Naive thymus-derived CD8-positive, alpha-beta T cell (primary cell): ENCODE measurements at regions not wholly inside any gene's neighbourhood (a gene's known extent, or its start where the extent isn't known, plus 50 kb on each side); places are given as distances from the start of the nearest gene placed in this dataset.
"Not testable (repeated sequence)": the region's sequence is repeated elsewhere in the genome, so short reads cannot be mapped to it uniquely, and the experiment has no call there.

Source experiments
- ATAC-seq, 2 donors: fragments of 150-1000 bp; cut with Tn5 transposase in 1 of 2; sonication (Bioruptor Pico), chemical (Tn5 transposase) in 1 of 2; 1 replicate in 1 of 2; 2 replicates in 1 of 2; pipeline ENCODE4 v1.10.0; 2021; ENCODE audit warnings: mild to moderate bottlenecking in 2 of 2, moderate library complexity in 2 of 2
- POLR2A ChIA-PET: fragments of 350-600 bp; sonication (Branson Sonifier 250); formaldehyde crosslinking; loops from one replicate; lab custom pipeline; 2021; ENCODE audit warnings: antibody characterized with exemption; lab: Charles Lee
- DNase-seq, 10 donors: peaks; one replicate each; pipeline versions ENCODE4 v3.0.0 to v3.0.0-alpha.2; 2020 to 2022
- H3K27ac Mint-ChIP-seq, 10 donors: one replicate each; pipeline ENCODE4 v1.8.0; 2020 to 2022; ENCODE audit warnings: mild to moderate bottlenecking in 10 of 10, mixed read lengths in 10 of 10, moderate library complexity in 4 of 10, inconsistent platforms in 1 of 10
- H3K27me3 Mint-ChIP-seq, 5 donors: one replicate each; pipeline ENCODE4 v1.8.0; 2021 to 2022; ENCODE audit warnings: mixed read lengths in 5 of 5
- H3K36me3 Mint-ChIP-seq, 3 donors: one replicate each; pipeline ENCODE4 v1.8.0; 2020 to 2022; ENCODE audit warnings: mixed read lengths in 3 of 3, mild to moderate bottlenecking in 2 of 3, inconsistent platforms in 1 of 3
- H3K4me1 Mint-ChIP-seq, 4 donors: one replicate each; pipeline ENCODE4 v1.8.0; 2021 to 2022; ENCODE audit warnings: mixed read lengths in 4 of 4
- H3K4me3 Mint-ChIP-seq, 10 donors: one replicate each; pipeline ENCODE4 v1.8.0; 2020 to 2022; ENCODE audit warnings: mild to moderate bottlenecking in 10 of 10, mixed read lengths in 10 of 10, moderate library complexity in 6 of 10, inconsistent platforms in 1 of 10
- H3K9me3 Mint-ChIP-seq, 9 donors: one replicate each; pipeline ENCODE4 v1.8.0; 2020 to 2022; ENCODE audit warnings: mixed read lengths in 9 of 9, mild to moderate bottlenecking in 3 of 9, inconsistent platforms in 1 of 9, moderate library complexity in 1 of 9

DNA sequence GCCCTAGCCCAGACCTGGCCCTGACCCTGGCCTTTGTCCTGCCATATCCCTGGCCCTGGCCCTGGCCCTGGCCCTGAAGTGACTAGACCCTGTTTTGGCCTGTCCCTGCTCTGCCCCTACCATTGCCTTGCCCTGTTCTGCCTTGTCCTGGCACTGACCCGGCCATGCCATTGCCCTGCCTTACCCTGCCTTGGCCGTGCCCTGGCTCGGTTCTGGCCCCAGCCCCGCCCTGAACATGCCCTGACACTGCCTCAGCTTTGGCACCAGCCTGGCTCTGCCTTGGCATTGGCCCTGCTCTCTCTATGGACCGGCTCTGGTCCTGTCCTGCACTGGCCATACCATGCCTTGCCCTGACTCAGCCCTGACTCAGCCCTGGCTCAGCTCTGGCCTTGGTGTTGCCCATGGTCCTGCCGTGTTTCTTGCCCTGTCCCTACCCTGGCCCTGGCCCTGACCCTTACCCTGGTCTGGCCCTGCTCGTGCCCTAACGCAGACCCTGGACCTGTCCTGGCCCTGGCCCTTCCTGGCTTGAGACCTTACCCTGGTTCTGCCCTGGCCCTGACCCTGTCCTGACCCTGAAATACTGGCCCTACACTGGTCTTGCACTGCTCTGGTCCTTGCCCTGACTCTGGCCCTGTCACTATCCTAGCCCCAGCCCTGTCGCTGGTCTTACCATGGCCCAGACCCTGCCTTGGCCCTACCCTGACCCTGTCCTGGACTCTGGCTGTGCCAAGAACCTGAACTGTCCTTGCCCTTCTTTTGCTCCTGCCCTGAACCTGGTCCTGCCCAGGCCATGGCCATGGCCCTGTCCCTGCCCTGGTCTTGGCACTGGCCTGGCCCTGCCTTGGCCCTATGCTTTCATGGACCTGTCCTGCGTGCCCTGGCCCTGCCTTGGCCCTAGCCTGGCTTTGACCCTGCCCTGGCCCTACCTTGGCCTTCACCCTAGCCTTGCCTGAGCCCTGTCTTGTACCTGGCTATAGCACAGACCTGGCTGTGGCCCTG lies 224.6 kb downstream of the LIPI start:
- POLR2A ChIA-PET, H3K9me3 Mint-ChIP-seq, H3K36me3 Mint-ChIP-seq, H3K27me3 Mint-ChIP-seq, H3K4me3 Mint-ChIP-seq, H3K4me1 Mint-ChIP-seq, DNase-seq, ATAC-seq: not testable (repeated sequence)
- H3K27ac Mint-ChIP-seq: peak overlapping the region in 1 of 10 donors; percentile 40

DNA sequence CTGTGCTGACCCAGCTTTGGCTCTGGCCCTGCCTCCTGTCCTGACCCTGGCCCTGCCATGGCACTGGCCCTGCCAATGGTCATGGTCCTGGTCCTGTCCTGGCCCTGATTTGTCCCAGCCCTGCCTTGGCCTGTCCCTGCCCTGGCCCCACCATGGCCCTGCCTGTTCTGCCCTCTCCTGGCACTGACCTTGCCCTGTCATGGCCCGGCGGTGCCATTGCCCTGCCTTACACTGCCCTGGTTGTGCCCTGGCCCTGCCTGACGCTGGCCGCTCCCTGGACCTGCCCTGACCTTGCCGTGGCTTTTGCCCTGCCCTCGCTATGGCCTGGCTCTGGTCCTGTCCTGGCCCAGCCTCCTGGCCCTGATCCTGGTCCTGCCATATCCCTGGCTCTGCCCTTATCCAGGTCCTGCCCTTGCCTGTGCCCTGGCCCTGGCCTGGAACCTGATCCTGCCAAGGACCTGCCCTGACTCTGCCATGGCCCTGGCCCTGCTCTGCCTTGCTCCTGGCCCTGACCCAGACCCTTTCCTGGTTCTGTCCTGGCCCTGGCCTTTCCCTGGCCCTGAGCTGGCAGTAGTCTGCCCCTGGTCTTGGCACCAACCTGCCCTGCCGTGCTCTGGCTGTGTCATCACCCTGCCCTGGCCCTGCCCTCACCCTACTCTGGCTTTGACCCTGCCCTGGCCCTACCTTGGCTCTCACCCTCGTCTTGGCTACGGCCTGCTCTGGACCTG lies 225.5 kb downstream of the LIPI start:
- not testable (repeated sequence) for H3K27ac Mint-ChIP-seq, H3K4me3 Mint-ChIP-seq

DNA sequence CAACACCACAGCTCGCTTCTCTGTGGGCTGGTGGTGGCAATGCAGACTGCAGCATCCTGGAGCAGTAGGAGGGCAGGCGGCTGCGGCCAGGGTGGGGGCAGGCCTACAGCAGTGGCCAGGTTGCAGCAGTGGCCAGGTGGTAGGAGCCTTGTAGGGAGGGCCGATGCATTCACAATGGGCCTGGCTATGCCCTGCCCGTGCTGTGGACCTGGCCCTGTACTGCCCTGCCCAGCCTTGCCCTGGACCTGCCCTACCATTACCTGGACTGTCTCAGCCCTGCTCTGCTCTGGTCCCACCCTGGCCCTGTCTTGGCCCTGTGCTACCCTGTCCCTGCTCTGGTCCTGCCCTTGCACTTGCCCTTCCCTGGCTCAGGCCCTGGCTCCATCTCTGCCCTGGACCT lies 226.0 kb downstream of the LIPI start:
- POLR2A ChIA-PET: not testable (repeated sequence)

More for the DNA sequence above, 225.5 kb downstream of the LIPI start:
- DNase-seq, ATAC-seq, H3K4me1 Mint-ChIP-seq, H3K27me3 Mint-ChIP-seq, H3K9me3 Mint-ChIP-seq, POLR2A ChIA-PET, H3K36me3 Mint-ChIP-seq: not testable (repeated sequence)

DNA sequence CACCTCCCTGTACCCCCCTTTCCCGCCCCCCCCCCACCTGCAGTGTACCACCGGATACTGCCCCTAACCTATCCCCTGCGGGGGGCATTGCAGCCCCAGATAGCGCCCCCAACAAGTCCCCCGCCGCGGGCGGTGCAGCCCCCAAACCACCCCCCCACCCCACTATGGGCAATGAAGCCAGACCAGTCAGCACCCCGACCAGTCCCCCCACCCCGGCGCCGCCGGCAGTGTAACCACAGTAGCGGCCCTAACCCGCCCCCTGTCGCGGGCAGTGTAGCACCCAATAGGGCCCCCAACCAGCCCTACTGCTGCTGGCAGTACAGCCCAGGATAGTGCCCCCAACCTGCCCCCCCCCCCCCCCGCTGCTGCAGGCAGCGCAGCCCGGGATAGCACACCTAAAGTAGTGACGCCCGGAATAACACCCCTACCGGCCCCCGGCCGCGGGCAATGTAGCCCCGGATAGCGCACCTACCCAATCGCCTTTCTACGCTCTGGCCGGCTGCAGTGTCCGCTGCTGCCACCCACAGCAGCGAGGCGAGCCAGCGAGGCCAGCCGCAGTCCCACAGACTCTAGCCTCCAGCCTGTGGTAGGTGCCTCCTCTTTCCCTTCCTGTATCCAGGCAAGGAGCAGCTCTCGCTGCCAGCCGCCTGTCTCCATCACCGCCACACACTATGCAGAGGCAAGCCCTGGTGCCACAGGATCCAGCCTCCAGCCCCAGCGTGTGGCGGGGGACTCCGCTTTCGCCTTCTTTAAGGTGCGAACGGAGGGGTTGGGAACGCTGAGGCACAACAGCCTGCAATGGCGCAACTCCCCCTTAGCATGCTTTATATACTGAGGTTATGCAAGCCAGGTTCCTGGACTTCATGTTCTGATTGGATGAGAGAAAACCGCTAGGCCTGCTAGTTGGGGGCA lies 229.3 kb downstream of the LIPI start:
- peak overlapping the region in 3 of 10 donors; percentile 41 to 91 (median 90) for H3K4me3 Mint-ChIP-seq
- H3K4me1 Mint-ChIP-seq, H3K9me3 Mint-ChIP-seq, POLR2A ChIA-PET, ATAC-seq, H3K27ac Mint-ChIP-seq, H3K36me3 Mint-ChIP-seq, H3K27me3 Mint-ChIP-seq, DNase-seq: not testable (repeated sequence)

More for the DNA sequence above, 226.0 kb downstream of the LIPI start:
- ATAC-seq, H3K27ac Mint-ChIP-seq, DNase-seq, H3K36me3 Mint-ChIP-seq, H3K27me3 Mint-ChIP-seq, H3K9me3 Mint-ChIP-seq, H3K4me3 Mint-ChIP-seq, H3K4me1 Mint-ChIP-seq: not testable (repeated sequence)

GRCh38 chr21:13980115-13980662 lies 230.6 kb downstream of the LIPI start:
- ATAC-seq (peak; percentile 87 to 90), DNase-seq (peak; percentile 3 to 81 (median 67))
- H3K36me3 Mint-ChIP-seq, H3K4me1 Mint-ChIP-seq, H3K9me3 Mint-ChIP-seq, H3K27me3 Mint-ChIP-seq, POLR2A ChIA-PET: not testable (repeated sequence)
- Mint-ChIP-seq H3K4me3 (peak overlapping the region in 8 of 10 donors; percentile 65 to 91 (median 88)), H3K27ac (peak overlapping the region in 7 of 10 donors; percentile 72 to 87 (median 84))

- POLR2A ChIA-PET, H3K9me3 Mint-ChIP-seq, H3K27me3 Mint-ChIP-seq, H3K4me1 Mint-ChIP-seq, H3K36me3 Mint-ChIP-seq: not testable (repeated sequence)
- ATAC-seq: peak; percentile 28 to 35
- peak in 1 of 10 donors; percentile 9 for DNase-seq
- Mint-ChIP-seq H3K27ac (peak overlapping the region in 7 of 10 donors; percentile 72 to 87 (median 84)), H3K4me3 (peak overlapping the region in 8 of 10 donors; percentile 65 to 91 (median 88))
Measured at GRCh38 chr21:13979608-13980007, 231.1 kb downstream of the LIPI start.

DNA sequence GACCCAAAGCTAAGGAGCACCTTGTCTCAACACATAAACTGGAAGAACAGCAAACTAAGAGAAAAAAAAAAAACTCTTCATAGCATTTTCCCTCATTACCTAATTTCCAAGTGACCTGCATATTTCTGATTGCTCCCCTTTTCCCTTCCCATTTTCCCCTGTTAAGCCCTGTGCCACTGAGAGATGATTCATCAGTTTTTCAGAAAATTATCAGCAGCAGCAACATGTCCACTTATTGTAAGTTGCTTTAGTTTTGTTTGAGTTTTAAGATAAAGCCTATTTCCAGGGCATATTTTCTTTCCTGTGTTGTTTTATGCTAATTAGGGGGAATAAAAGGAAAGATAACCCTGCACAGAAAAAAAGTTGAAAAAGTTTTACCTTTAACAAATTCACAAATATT lies 236.2 kb downstream of the LIPI start:
- ATAC-seq, H3K36me3 Mint-ChIP-seq, POLR2A ChIA-PET, H3K4me3 Mint-ChIP-seq, H3K9me3 Mint-ChIP-seq, H3K27me3 Mint-ChIP-seq, H3K27ac Mint-ChIP-seq, H3K4me1 Mint-ChIP-seq, DNase-seq: not testable (repeated sequence)

GRCh38 chr21:13969853-13970252 lies 240.9 kb downstream of the LIPI start:
- H3K27ac Mint-ChIP-seq, H3K36me3 Mint-ChIP-seq, H3K4me1 Mint-ChIP-seq, H3K4me3 Mint-ChIP-seq, H3K9me3 Mint-ChIP-seq, ATAC-seq, POLR2A ChIA-PET, H3K27me3 Mint-ChIP-seq, DNase-seq: not testable (repeated sequence)

DNA sequence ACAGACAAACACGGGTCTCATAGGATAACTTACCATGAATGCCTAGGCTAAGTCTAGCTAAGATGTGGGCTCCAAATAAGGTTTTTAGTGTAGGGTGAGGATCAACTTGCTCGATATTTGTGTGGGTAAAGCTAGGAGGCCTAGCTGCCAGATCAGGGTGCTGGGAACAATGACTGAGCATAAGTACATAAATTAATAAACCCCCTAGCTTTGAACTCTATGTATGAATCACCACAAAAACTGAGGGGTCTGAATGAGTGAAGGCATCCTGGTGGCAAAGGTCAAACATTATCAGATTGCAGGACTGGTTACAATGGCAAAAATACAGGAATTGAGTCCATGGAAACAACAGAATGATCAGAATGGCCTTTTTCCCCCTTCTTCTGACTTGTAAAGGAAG lies 241.8 kb downstream of the LIPI start:
- DNase-seq, H3K4me3 Mint-ChIP-seq, H3K27ac Mint-ChIP-seq, H3K9me3 Mint-ChIP-seq, H3K27me3 Mint-ChIP-seq, H3K36me3 Mint-ChIP-seq, POLR2A ChIA-PET, H3K4me1 Mint-ChIP-seq, ATAC-seq: not testable (repeated sequence)

DNA sequence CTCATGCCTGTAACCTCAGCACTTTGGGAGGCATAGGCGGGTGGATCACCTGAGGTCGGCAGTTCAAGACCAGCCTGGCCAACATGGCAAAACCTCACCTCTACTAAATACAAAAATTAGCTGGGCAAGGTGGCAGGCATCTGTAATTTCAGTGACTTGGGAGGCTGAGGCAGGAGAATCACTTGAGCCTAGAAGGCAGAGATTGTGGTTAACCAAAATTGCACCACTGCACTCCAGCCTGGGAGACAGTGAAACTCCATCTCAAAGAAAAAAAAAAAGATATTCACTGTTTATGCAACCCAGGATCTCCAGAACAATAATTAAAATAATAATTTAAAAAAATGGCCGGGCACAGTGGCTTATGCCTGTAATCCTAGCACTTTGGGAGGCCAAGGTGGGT lies 247.5 kb downstream of the LIPI start:
- H3K27me3 Mint-ChIP-seq, H3K4me1 Mint-ChIP-seq, ATAC-seq, H3K36me3 Mint-ChIP-seq, H3K4me3 Mint-ChIP-seq, H3K9me3 Mint-ChIP-seq, H3K27ac Mint-ChIP-seq, POLR2A ChIA-PET, DNase-seq: not testable (repeated sequence)

DNA sequence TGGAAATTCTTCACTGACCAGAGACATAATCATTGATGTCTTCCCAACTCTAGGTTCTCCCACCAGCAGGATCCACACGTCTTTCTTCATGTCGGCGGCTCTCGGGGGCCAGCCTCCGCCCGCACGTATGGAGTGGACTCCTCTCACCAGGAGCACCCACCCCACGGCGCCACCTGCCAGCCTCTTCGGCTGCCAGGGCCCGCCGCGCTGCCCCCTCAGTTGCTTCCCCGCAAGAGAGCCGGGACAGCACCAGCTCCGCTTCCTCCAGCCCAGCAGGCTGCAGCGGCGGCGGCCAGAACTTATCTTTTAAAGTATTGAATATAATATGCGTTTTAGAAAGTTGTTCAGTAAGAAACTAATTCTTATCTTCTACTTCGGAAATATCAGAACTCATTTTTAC lies 273.5 kb downstream of the LIPI start:
- DNase-seq (no peak), ATAC-seq (no peak)
- Mint-ChIP-seq H3K9me3 (peaks cover 0 to 14% (median 0%) of the 10 kb centered on the region in 9 donors), H3K4me1 (no peaks in the 10 kb centered on the region), H3K27ac (no peak overlapping the region), H3K4me3 (no peak overlapping the region), H3K27me3 (no peaks in the 10 kb centered on the region), H3K36me3 (peaks cover 0 to 21% (median 0%) of the 10 kb centered on the region in 3 donors)
- POLR2A ChIA-PET: no interaction called here
